Mucosa of descending colon (tissue), 3 donors: ENCODE measurements at regions not wholly inside any gene's neighbourhood (a gene's known extent, or its start where the extent isn't known, plus 50 kb on each side); places are given as distances from the start of the nearest gene placed in this dataset.

Experiments used
- ATAC-seq: fragments of 200-7000 bp; cut with Tn5 transposase; one replicate; pipeline ENCODE4 v1.9.1; 2020; ENCODE audit warnings: mild to moderate bottlenecking, moderate library complexity
- DNase-seq, 3 donors: peaks; one replicate each; pipeline ENCODE4 v3.0.0-alpha.2; 2020
- H3K36me3 ChIP-seq: fragments of 200-600 bp; one replicate; pipeline ENCODE4 v1.8.0; 2021; ENCODE audit warnings: low read depth, mild to moderate bottlenecking
- H3K4me1 ChIP-seq: fragments of 200-600 bp; one replicate; pipeline ENCODE4 v1.8.0; 2021; ENCODE audit warnings: low read depth, mild to moderate bottlenecking
- H3K4me3 ChIP-seq: fragments of 200-600 bp; one replicate; pipeline ENCODE4 v1.8.0; 2021; ENCODE audit warnings: mild to moderate bottlenecking
- H3K9me3 ChIP-seq: fragments of 200-600 bp; one replicate; pipeline ENCODE4 v1.8.0; 2021; ENCODE audit warnings: mild to moderate bottlenecking
- intact Hi-C, 2 donors: fragments of 100-400 bp; cut with DNase I in 1 of 2; cut with micrococcal nuclease in 1 of 2; formaldehyde crosslinking; loops; one replicate each; pipeline versions ENCODE4 v1.11.0 to v1.11.1; 2022; cut with DNase I, micrococcal nuclease
- TF ChIP-seq, protein P1 (sequence below): fragments of 200-600 bp; IDR thresholded peaks from one replicate; pipeline ENCODE4 v1.8.0; 2022; ENCODE audit warnings: antibody characterized with exemption, mild to moderate bottlenecking
- donor health status: DM: no; HTN: no; CAD: no; lungs with moderate emphysema.
- donor health status: DM: no; HTN: no; CAD: no.
- donor health status: DM: no; HTN: yes; CAD: no.

DNA sequence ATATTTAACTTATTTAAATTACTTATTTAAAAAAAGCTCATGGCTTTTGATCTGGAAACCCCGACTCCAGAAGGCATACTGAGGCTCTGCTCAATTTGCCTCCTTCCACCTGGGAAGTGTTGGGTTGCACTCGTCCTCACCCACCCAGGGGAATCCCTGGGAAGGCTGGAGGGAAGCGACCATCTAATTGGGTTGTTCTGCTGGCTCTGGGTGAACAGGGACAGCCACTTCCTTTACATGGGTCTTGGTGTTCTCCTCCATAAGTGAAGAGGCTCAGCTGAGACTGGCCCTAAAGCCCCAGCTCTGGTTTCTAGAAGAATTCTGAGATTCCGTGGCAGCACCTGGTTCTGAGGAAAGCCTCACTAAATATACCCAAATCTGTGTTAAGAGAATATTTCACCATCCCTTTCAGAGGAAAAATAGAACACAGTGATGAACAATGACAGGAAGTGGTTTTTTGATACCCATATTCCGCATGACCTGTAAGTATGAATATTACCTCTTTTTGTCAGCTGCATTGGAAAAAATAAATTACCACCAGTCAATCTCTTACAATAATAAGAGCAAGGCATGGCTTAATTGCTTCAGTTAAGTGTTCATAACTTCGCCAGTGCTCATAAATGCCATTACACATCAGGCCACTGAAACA lies 131.1 kb upstream of the SHH start:
- Histone ChIP-seq H3K4me3 (no peak overlapping the region), H3K4me1 (no peaks in the 10 kb centered on the region), H3K36me3 (no peaks in the 10 kb centered on the region), H3K9me3 (no peaks in the 10 kb centered on the region)
- ATAC-seq (no peak), DNase-seq (no peak)
- TF ChIP-seq, protein P1, sequence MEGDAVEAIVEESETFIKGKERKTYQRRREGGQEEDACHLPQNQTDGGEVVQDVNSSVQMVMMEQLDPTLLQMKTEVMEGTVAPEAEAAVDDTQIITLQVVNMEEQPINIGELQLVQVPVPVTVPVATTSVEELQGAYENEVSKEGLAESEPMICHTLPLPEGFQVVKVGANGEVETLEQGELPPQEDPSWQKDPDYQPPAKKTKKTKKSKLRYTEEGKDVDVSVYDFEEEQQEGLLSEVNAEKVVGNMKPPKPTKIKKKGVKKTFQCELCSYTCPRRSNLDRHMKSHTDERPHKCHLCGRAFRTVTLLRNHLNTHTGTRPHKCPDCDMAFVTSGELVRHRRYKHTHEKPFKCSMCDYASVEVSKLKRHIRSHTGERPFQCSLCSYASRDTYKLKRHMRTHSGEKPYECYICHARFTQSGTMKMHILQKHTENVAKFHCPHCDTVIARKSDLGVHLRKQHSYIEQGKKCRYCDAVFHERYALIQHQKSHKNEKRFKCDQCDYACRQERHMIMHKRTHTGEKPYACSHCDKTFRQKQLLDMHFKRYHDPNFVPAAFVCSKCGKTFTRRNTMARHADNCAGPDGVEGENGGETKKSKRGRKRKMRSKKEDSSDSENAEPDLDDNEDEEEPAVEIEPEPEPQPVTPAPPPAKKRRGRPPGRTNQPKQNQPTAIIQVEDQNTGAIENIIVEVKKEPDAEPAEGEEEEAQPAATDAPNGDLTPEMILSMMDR = no peak
- intact Hi-C loops = no loop called here

DNA sequence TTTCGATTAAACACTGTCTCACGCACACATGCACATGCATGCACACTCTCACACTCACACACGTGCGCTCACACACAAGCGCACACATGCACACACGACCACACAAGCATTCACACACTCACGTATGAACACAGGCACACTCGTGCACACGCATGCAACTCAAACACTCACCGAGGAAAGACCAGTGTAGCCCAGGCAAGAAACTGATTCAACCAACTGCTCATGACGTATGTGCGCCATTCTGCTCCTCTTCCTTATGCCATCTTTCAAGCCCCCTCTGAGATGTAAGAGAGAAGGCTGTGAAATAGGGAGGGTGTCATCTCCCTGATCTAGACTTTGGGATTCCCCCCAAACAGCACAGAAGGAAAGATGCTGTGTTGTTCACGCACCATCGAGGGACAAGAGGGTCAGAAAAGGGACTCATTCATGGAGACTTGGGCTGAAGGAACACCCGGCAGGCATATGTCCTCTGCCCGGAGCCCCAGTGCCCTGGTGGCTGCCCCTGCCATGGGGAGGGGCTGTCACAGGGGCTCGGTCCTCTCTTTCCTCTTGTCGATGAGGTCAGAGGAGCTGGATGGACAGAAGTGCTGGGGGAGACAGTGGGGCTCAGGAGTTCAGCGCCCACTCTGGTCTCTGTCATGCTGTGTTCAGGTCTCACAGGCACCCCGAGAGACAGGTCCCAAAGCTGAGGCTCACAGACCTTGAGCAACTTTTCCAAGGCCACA lies 130.1 kb upstream of the SHH start:
- TF ChIP-seq, protein P1 = no peak
- no peak overlapping the region for H3K4me3 ChIP-seq
- no peaks in the 10 kb centered on the region for H3K9me3 ChIP-seq
- H3K36me3 ChIP-seq = no peaks in the 10 kb centered on the region
- DNase-seq = no peak
- ATAC-seq = no peak
- intact Hi-C loops = no loop called here
- H3K4me1 ChIP-seq = no peaks in the 10 kb centered on the region

DNA sequence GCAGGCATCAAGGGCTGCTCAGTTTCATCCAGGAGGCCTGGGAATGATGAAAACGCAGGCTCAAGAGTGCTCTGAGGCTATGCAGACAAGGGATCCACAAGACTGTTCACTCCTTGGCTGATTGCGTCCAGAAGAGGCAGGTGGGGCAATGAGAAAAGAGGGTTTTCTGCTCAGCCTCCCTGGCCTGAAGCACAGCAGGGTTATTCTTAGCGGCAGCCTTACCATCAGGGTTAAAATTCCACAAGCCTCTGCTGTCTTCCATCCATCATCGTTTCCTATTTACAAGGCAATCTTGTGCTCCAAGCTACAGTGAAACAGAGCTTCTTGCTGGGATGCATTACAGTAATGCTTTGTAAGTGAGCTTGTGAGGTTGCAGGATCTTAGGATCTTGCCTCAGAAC lies 129.4 kb upstream of the SHH start:
- Histone ChIP-seq H3K36me3 (no peaks in the 10 kb centered on the region), H3K9me3 (no peaks in the 10 kb centered on the region), H3K4me1 (no peaks in the 10 kb centered on the region), H3K4me3 (no peak overlapping the region)
- DNase-seq (no peak), ATAC-seq (no peak)
- TF ChIP-seq, protein P1 = no peak
- intact Hi-C loops = no loop called here

DNA sequence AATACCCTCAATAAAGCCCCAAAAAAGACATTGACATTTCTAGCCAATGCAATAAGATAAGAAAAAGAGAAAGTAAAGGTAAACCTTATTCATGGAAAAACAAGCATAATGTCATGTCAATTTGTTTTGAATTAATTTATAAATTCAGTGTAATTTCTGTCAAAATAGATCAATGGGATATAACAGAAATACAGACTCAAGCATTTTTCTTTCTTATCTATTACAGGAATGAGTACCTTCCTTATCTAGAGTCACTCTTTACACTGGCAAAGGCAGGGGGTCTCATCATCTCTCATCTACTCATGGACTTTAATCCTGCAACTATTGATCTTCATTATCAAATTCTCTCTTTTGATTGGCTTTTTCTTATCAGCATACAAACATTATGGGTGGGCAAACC lies 127.1 kb upstream of the SHH start:
- Histone ChIP-seq H3K9me3 (no peaks in the 10 kb centered on the region), H3K4me3 (no peak overlapping the region), H3K36me3 (no peaks in the 10 kb centered on the region), H3K4me1 (no peaks in the 10 kb centered on the region)
- ATAC-seq = no peak
- intact Hi-C loops = no loop called here
- no peak for DNase-seq
- TF ChIP-seq, protein P1 = no peak

DNA sequence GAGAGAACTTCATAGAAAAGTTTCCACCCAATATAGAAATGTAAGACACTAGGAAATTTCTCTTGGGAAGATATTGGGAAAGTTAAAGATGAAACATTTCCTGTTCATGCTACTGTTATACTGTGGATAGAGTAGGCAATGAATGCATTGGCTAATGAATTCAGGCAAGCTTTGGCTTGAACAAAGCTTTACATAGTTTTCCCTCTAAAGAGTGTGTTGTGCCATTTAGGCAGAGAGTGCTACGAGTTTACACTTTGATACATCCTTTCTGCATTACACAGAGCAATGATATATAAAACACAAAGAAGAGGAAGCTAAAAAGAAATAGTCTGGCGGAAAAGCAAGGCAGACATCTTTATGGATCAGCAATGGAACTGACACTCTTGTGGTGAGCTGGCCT lies 125.9 kb upstream of the SHH start:
- Histone ChIP-seq H3K36me3 (no peaks in the 10 kb centered on the region), H3K9me3 (no peaks in the 10 kb centered on the region), H3K4me3 (no peak overlapping the region), H3K4me1 (no peaks in the 10 kb centered on the region)
- TF ChIP-seq, protein P1 = no peak
- ATAC-seq (no peak), DNase-seq (no peak)
- intact Hi-C loops = no loop called here
